Posterior vena cava (tissue), 2 donors: ENCODE measurements at regions not wholly inside any gene's neighbourhood (a gene's known extent, or its start where the extent isn't known, plus 50 kb on each side); places are given as distances from the start of the nearest gene placed in this dataset.

Source experiments
- DNase-seq: peaks from one replicate; pipeline ENCODE4 v3.0.0-alpha.2; 2020; ENCODE audit warnings: low spot score
- intact Hi-C, 2 donors: fragments of 100-400 bp; cut with DNase I; formaldehyde crosslinking; loops; one replicate each; pipeline versions ENCODE4 v1.14.1 to v1.14.2; 2022 to 2023
- donor health status: DM: yes; HTN: yes; CAD: no.
- donor health status: DM: yes; HTN: yes; CAD: no.

DNA sequence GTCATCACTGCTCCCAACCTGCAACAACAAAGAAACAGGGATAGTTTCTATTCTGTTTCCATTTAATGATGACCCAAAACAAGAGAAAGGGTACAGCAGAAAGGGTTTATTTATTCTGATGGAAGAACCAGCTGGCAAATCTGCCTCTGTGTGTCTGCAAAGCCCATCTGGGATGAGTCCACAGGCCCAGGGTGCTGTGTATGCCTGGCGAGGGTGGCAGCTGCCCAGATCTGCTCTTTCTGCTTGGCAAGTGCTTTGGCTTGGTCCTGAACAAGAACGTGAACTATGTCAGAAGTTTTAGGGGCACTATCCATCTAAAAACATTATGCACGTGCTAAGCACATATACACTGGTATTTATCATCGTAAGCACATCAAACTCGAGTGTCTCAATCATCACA, 333.8 kb downstream of the CXCL12 start:
- DNase-seq: no peak
- intact Hi-C loops: no loop called here

GRCh38 chr10:44049301-44050015, 335.4 kb downstream of the CXCL12 start:
- DNase-seq: no peak

GRCh38 chr10:44047361-44047760, 337.5 kb downstream of the CXCL12 start:
- intact Hi-C loops: loop anchor here in 1 of 2 donors (10.0 kb wide), 1 partner anchor 353 kb away; no protein-coding TSS in a partner anchor
- DNase-seq: no peak

More at GRCh38 chr10:44049301-44050015, 335.4 kb downstream of the CXCL12 start:
- intact Hi-C loops: loop anchor here in 1 of 2 donors (10.0 kb wide), 1 partner anchor 355 kb away; no protein-coding TSS in a partner anchor

- intact Hi-C loops: loop anchor here in 1 of 2 donors (10.0 kb wide), 1 partner anchor 352 kb away; no protein-coding TSS in a partner anchor
- no peak for DNase-seq
Measured at GRCh38 chr10:44046605-44047004, 338.3 kb downstream of the CXCL12 start.

DNA sequence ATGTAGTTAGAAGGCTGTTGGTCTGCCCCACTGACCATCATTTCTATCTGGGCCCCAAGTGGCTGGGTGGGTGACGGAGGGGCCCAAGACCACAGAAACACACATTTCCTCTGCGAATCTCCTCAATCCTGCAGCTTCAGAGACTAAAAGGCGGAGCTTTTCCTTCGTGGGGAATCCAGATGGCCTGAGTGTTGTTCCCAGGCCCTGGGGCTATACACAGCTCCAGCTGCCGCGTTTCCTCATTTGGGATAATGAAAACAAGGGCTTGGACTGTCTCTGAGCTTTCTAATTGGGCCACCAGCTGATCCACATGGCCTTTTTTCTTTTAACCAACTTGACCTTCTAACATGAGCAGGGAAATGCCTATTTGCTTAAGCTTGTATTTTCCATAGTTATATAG, 339.9 kb downstream of the CXCL12 start:
- intact Hi-C loops: loop anchor here in 1 of 2 donors (10.0 kb wide), 1 partner anchor 350 kb away; no protein-coding TSS in a partner anchor
- DNase-seq: no peak

DNA sequence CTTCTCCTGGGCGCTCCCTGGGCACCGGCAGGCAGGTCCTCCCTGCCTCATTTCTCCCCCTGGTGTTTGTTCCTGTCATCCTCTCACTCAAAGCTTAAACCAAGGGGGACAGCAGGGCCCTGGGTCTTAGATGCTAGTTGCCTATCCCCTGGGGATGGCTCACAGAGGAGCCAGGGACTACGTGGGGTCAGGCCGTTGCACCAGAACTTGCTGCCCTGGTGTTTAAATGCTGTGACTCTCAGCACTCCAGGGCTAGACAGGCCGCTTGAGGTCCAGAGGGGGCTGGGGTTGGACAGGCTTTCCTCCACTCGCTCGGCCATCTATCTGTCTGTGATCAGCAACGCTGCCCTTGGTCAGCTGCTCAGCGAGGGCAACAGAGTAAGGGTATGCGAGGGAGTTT, 340.3 kb downstream of the CXCL12 start:
- intact Hi-C loops: loop anchor here in 1 of 2 donors (10.0 kb wide), 1 partner anchor 350 kb away; no protein-coding TSS in a partner anchor
- no peak for DNase-seq

DNA sequence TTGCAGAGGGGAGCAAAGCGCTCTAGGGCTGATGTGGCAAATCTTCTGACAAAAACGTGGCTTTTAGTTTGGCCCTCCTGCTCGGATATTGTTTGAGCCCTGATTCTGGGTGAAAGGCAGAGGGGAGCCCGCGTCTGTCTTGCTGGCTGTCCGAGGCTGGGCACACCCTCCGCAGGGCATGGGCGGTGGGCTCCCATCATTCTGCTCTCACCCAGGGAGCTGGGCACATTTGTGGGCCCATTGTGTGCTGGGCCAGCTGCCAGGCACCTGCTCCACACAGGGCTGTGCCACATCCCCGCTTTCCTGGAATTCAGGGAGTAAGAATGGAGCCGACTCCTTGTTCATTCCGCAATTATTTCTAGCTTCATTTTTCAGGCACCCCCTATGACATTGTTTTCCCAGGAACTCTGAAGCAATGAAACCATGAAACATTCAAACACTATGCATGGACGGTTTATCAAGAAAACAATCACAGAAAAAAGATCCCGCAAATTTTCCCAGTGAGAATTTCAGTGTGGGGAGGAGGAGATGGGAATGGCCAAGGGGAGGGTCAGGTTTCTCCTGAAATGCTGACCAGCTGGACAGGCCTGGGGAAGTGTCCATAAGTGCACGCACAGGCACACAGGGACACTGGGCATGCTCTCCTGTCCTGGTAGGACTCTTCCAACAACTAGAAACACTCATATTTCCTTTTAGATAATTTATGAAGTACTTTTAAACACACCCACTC, 341.1 kb downstream of the CXCL12 start:
- no peak for DNase-seq
- intact Hi-C loops: loop anchor here in 1 of 2 donors (10.0 kb wide), 1 partner anchor 349 kb away; no protein-coding TSS in a partner anchor

DNA sequence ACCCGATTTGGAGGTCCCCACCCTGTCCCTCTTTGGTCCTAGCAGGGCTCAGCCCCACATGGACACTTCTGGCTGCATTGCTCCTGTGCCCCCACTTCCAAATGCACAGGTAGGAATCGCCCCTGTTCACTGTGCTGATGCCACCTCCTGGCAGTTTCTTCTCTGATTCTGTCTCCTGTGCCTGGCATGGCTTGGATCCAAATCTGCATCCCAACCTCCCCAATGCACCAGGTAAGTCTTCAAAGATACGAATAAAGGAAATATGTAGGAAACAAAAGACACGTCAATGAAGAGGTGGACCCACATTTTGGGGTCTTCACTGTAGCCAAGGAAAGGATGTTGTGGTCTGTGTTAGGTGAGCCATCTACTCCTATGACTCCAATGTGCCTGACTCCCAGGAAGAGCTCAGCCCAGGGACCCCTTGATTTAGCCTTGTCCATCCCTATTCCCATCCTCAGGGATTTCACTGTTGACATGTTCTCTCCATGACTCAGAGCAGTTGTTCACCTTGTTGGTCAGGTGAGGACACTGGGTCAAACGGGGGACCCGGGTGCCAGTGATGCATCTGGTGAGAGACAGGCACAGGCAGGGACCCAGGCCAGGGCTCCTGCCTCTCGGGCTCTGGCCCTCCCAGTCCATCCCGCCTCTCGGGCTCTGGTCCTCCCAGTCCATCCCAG, 341.8 kb downstream of the CXCL12 start:
- intact Hi-C loops: loop anchor here in 1 of 2 donors (10.0 kb wide), 1 partner anchor 348 kb away; no protein-coding TSS in a partner anchor
- DNase-seq: no peak

DNA sequence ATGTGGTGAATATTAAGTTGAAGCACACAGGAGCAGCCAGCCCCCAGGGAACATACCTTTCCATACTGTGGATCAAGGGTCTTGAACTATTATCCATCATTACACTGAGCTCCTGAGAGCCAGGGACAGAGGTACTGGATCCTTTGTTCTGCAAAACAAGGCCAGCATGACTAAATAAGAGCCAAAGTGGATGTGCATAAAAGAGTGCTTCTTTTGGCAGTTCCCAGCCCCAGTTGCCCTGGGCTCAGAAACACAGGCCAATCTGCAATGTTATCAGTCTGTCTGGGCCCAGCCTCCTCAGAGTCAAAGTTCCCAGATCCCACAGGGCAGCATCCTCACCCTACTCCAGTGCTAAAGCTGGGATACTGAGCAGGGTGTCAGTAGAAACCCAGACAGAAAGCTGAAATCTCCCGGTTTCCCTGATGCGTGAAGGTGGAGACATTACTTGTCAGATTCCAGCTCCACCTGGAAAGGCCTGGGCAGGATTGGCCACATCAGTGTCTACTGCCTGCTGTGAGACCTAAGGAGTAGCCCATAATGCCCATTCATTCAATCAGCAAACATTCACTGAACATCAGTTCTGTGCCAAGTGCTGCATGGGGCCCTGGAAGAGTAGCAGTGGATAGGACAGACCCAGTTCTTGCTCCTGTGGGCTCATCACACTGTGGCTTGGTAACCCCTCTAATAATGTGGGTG, 342.7 kb downstream of the CXCL12 start:
- no peak for DNase-seq
- intact Hi-C loops: loop anchor here in 1 of 2 donors (10.0 kb wide), 1 partner anchor 347 kb away; no protein-coding TSS in a partner anchor

GRCh38 chr10:44039599-44039998, 345.3 kb downstream of the CXCL12 start:
- DNase-seq: no peak
- intact Hi-C loops: no loop called here

GRCh38 chr10:44036425-44036824, 348.5 kb downstream of the CXCL12 start:
- no peak for DNase-seq
- intact Hi-C loops: no loop called here

DNA sequence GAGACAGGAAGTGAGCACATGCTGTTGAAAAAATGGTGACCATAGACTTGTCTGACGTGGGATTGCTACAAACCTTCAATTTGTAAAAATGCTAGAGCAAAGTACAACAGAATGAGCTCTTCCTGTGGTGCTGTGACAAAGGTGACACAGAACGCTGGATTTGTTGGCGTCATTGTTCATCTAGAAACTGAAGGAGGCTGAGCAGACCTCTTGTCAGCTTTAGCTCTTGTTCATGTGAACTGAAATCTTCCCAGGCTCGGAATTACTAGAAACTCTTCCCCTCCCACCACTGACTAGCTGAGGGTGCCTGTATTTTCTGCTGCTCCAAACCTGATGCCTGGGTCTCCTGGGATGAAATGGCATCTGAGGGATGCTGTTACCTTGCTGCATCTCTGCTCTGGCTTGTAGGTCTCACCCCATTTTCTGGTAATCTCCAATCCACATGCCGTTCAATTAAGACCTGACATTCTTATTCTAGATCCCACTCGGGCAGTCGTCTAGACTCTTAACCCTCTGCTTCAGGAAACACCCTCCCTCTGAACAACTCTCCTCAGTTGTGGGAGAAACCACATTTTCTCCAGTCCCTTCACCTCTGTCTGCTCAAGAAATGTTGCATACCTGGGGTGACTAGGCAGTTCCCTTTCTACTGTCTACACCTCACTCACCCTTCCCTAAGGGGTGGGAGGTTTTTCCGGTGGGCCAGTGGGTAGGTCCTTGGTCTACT, 349.3 kb downstream of the CXCL12 start:
- DNase-seq: no peak
- intact Hi-C loops: no loop called here

- no peak for DNase-seq
- intact Hi-C loops: no loop called here
Measured at GRCh38 chr10:44034946-44035345, 350.0 kb downstream of the CXCL12 start.

GRCh38 chr10:44033008-44033407, 351.9 kb downstream of the CXCL12 start:
- intact Hi-C loops: no loop called here
- no peak for DNase-seq

DNA sequence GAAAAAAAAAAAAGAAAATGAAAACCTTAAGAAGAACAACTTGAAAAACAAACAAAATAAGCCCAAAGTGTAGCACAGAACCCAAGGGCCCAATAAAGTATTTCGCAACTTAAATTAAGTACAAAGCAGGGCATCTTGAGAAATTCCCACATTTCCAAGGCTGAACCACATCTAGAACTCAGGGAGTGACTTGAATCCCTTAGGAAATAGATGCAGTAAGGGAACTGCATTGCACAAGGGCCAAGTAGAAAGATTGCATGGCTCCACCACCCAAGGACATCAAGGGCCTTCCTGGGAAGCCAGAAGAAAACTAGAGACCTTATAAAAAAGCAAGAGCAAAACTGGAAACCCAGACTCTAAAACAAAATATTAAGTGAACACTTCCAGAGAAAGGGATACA, 352.7 kb downstream of the CXCL12 start:
- intact Hi-C loops: no loop called here
- no peak for DNase-seq

GRCh38 chr10:44030738-44031137, 354.2 kb downstream of the CXCL12 start:
- intact Hi-C loops: no loop called here
- DNase-seq: no peak

GRCh38 chr10:44030132-44030531, 354.8 kb downstream of the CXCL12 start:
- intact Hi-C loops: no loop called here

DNA sequence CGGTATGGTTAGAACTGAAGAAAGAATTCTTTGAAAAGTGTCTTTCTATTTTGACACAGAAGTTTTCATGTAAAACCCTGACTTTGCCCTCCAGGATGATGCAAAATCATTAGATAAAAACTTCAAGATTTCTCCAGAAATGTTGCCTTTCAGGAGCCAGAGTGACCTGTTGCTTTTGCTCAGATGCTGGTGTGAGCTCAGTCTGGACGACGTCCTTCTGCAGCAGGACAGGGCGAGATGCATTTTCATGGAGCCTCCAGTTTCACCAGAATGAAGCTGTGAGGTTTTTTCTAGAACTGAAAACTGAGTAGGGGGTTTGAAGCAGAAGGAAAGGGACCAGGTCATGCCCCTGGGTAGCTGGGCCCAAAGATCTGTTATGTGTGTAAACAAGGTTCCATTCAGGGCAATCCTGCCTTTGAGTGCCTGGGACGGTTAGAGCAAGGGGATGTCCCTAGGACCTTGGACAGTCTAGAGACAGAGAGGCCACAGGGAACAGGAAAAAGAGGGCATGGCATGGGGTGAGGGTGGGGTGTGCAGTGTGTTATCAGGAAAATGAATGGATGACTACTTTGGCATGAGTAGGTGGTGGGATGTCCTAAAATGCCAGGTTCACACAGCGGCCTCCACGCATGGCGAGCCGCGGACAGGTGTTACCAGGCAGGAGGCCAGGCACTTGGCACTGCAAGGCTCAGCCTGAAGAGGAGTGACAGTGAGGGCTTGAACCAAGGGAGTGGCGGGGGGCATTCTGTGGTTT, 356.3 kb downstream of the CXCL12 start:
- intact Hi-C loops: no loop called here
- no peak for DNase-seq

More at GRCh38 chr10:44030132-44030531, 354.8 kb downstream of the CXCL12 start:
- no peak for DNase-seq
